ENCODE measurements at regions not wholly inside any gene's neighbourhood (a gene's known extent, or its start where the extent isn't known, plus 50 kb on each side); places are given as distances from the start of the nearest gene placed in this dataset.
"Not testable (repeated sequence)": the region's sequence is repeated elsewhere in the genome, so short reads cannot be mapped to it uniquely, and the experiment has no call there.

GRCh38 chr11:19430754-19431398 is 190.1 kb upstream of the E2F8 start:
- no peak for DNase-seq

- DNase-seq, result no peak
Observed at GRCh38 chr11:19430346-19430745, 189.6 kb upstream of the E2F8 start.

- DNase-seq, result no peak
Observed at GRCh38 chr11:19429108-19429760, 188.5 kb upstream of the E2F8 start.

- DNase-seq, result no peak
Observed at GRCh38 chr11:19428206-19429002, 187.7 kb upstream of the E2F8 start.

GRCh38 chr11:19426756-19427403 is 186.1 kb upstream of the E2F8 start:
- no peak for DNase-seq

- no peak for DNase-seq
Observed at GRCh38 chr11:19426011-19426755, 185.4 kb upstream of the E2F8 start.

- no peak for DNase-seq
Observed at GRCh38 chr11:19422276-19422675, 181.5 kb upstream of the E2F8 start.

GRCh38 chr11:19420868-19421533 is 180.3 kb upstream of the E2F8 start:
- no peak for DNase-seq

GRCh38 chr11:19419808-19420207 is 179.1 kb upstream of the E2F8 start:
- no peak for DNase-seq

- no peak for DNase-seq
Observed at GRCh38 chr11:19419021-19419750, 178.4 kb upstream of the E2F8 start.

- DNase-seq, result no peak
Observed at GRCh38 chr11:19418221-19418620, 177.5 kb upstream of the E2F8 start.

- DNase-seq, result not testable (repeated sequence)
Observed at GRCh38 chr11:19412070-19412469, 171.3 kb upstream of the E2F8 start.

GRCh38 chr11:19410032-19410431 is 169.3 kb upstream of the E2F8 start:
- DNase-seq, result no peak

- DNase-seq, result no peak
Observed at GRCh38 chr11:19409307-19409706, 168.6 kb upstream of the E2F8 start.

GRCh38 chr11:19407677-19408270 is 167.0 kb upstream of the E2F8 start:
- DNase-seq, result no peak

- no peak for DNase-seq
Observed at GRCh38 chr11:19405966-19406365, 165.2 kb upstream of the E2F8 start.

GRCh38 chr11:19404787-19405186 is 164.0 kb upstream of the E2F8 start:
- no peak for DNase-seq

- DNase-seq, result no peak
Observed at GRCh38 chr11:19403196-19403895, 162.6 kb upstream of the E2F8 start.

GRCh38 chr11:19400296-19400695 is 159.6 kb upstream of the E2F8 start:
- DNase-seq, result no peak

- DNase-seq, result no peak
Observed at GRCh38 chr11:19398772-19399527, 158.2 kb upstream of the E2F8 start.
